HEK293 (cell line): ENCODE measurements at regions not wholly inside any gene's neighbourhood (a gene's known extent, or its start where the extent isn't known, plus 50 kb on each side); places are given as distances from the start of the nearest gene placed in this dataset.

Experiments
- CTCF ChIA-PET: fragments of 350-600 bp; formaldehyde crosslinking; extraction: SDS; loops from one replicate; lab custom pipeline; 2021; ENCODE audit warnings: antibody characterized with exemption; lab: Yijun Ruan, JAX
- POLR2A ChIA-PET: fragments of 300-600 bp; formaldehyde crosslinking; extraction: SDS; loops from one replicate; lab custom pipeline; 2020; ENCODE audit warnings: antibody characterized with exemption, inconsistent platforms; lab: Yijun Ruan, JAX
- H3K27ac ChIP-seq: fragments of 200-500 bp; sonication (Bioruptor generic); 2 replicates; pipeline ENCODE4 v1.5.1; 2014; ENCODE audit warnings: low read depth, low read length, control low read depth, inconsistent platforms; ENCODE audit errors: extremely low read depth
- H3K36me3 ChIP-seq, 2 experiments: fragments of 200-500 bp in 1 of 2; sonication (Bioruptor generic) in 1 of 2; 1 replicate in 1 of 2; 2 replicates in 1 of 2; pipeline ENCODE4 v1.5.1; 2014 to 2017; ENCODE audit warnings: inconsistent platforms in 2 of 2, low read length in 2 of 2; ENCODE audit not compliant: control insufficient read depth in 2 of 2, insufficient read depth in 1 of 2
- H3K4me1 ChIP-seq: fragments of 200-500 bp; sonication (Bioruptor generic); 2 replicates; pipeline ENCODE4 v1.5.1; 2014; ENCODE audit warnings: mild to moderate bottlenecking, low read length, inconsistent platforms; ENCODE audit not compliant: control insufficient read depth, insufficient read depth
- H3K4me3 ChIP-seq: 2 replicates; pipeline ENCODE4 v1.5.1; 2011; ENCODE audit warnings: low read depth, mild to moderate bottlenecking, control low read depth, low read length, moderate library complexity
- H3K9me3 ChIP-seq: fragments of 200-500 bp; sonication (Bioruptor generic); 2 replicates; pipeline ENCODE4 v1.5.1; 2014; ENCODE audit warnings: low read depth, low read length, inconsistent platforms; ENCODE audit not compliant: control insufficient read depth, insufficient read depth
- EGR2 ChIP-seq: fragments of 450-650 bp; formaldehyde crosslinking; IDR thresholded peaks from 2 replicates; pipeline ENCODE4 v1.5.1; 2016; ENCODE audit warnings: low read depth, missing biosample characterization, missing genetic modification characterization
- HOXA7 ChIP-seq: sonication (generic); formaldehyde crosslinking; IDR thresholded peaks from 2 replicates; pipeline ENCODE4 v1.8.1; 2022; ENCODE audit warnings: missing genetic modification reagents, borderline replicate concordance
- HOXD13 ChIP-seq: sonication (generic); formaldehyde crosslinking; IDR thresholded peaks from 2 replicates; pipeline ENCODE4 v1.8.0; 2022; ENCODE audit warnings: missing genetic modification reagents, borderline replicate concordance
- IKZF3 ChIP-seq: fragments of 450-650 bp; IDR thresholded peaks from 2 replicates; pipeline ENCODE4 v1.5.0; 2018; ENCODE audit warnings: missing biosample characterization, mild to moderate bottlenecking, missing genetic modification characterization, moderate library complexity
- KLF9 ChIP-seq: fragments of 450-650 bp; formaldehyde crosslinking; IDR thresholded peaks from 2 replicates; pipeline ENCODE4 v1.5.1; 2016; ENCODE audit warnings: missing biosample characterization, missing genetic modification characterization, low read depth
- MYNN ChIP-seq: fragments of 450-650 bp; formaldehyde crosslinking; IDR thresholded peaks from 2 replicates; pipeline ENCODE4 v1.5.1; 2016; ENCODE audit warnings: missing biosample characterization, missing genetic modification characterization, borderline replicate concordance
- TRIM28 ChIP-seq: IDR thresholded peaks from 2 replicates; pipeline ENCODE4 v1.6.1; 2011; ENCODE audit warnings: low read length, control low read depth, borderline replicate concordance
- ZBTB1 ChIP-seq: fragments of 450-650 bp; formaldehyde crosslinking; IDR thresholded peaks from 2 replicates; pipeline ENCODE4 v1.5.1; 2016; ENCODE audit warnings: missing biosample characterization, missing genetic modification characterization
- ZBTB21 ChIP-seq: fragments of 450-650 bp; formaldehyde crosslinking; IDR thresholded peaks from 2 replicates; pipeline ENCODE4 v1.5.1; 2017; ENCODE audit warnings: missing biosample characterization, missing genetic modification characterization
- ZBTB7A ChIP-seq: fragments of 450-650 bp; formaldehyde crosslinking; IDR thresholded peaks from 2 replicates; pipeline ENCODE4 v1.5.1; 2016; ENCODE audit warnings: low read depth, missing biosample characterization, missing genetic modification characterization
- ZNF19 ChIP-seq: fragments of 450-650 bp; formaldehyde crosslinking; IDR thresholded peaks from 2 replicates; pipeline ENCODE4; 2016; ENCODE audit warnings: missing biosample characterization, missing genetic modification characterization, low read depth
- ZNF26 ChIP-seq: fragments of 450-650 bp; formaldehyde crosslinking; IDR thresholded peaks from 2 replicates; pipeline ENCODE4 v1.5.1; 2016; ENCODE audit warnings: missing biosample characterization, missing genetic modification characterization
- ZNF324 ChIP-seq: fragments of 450-650 bp; formaldehyde crosslinking; IDR thresholded peaks from 2 replicates; pipeline ENCODE4 v1.5.1; 2016; ENCODE audit warnings: missing biosample characterization, missing genetic modification characterization
- ZNF366 ChIP-seq: fragments of 450-650 bp; formaldehyde crosslinking; conservative IDR thresholded peaks from 2 replicates; pipeline ENCODE4 v1.5.1; 2016; ENCODE audit warnings: missing biosample characterization, missing genetic modification characterization
- ZNF391 ChIP-seq: fragments of 450-650 bp; formaldehyde crosslinking; IDR thresholded peaks from 2 replicates; pipeline ENCODE4 v1.5.1; 2016; ENCODE audit warnings: low read depth, missing biosample characterization, missing genetic modification characterization, borderline replicate concordance
- ZNF529 ChIP-seq: fragments of 450-650 bp; formaldehyde crosslinking; IDR thresholded peaks from 2 replicates; pipeline ENCODE4 v1.5.1; 2017; ENCODE audit warnings: missing genetic modification characterization, missing biosample characterization; ENCODE audit not compliant: insufficient replicate concordance
- ZNF530 ChIP-seq: fragments of 450-650 bp; formaldehyde crosslinking; IDR thresholded peaks from 2 replicates; pipeline ENCODE4 v1.5.1; 2016; ENCODE audit warnings: low read depth, missing biosample characterization, missing genetic modification characterization
- ZNF558 ChIP-seq: fragments of 450-650 bp; formaldehyde crosslinking; IDR thresholded peaks from 2 replicates; pipeline ENCODE4 v1.5.1; 2016; ENCODE audit warnings: missing biosample characterization, missing genetic modification characterization
- ZNF560 ChIP-seq: fragments of 450-650 bp; formaldehyde crosslinking; IDR thresholded peaks from 2 replicates; pipeline ENCODE4 v1.5.1; 2017; ENCODE audit warnings: missing biosample characterization, missing genetic modification characterization, borderline replicate concordance
- ZNF621 ChIP-seq: fragments of 450-650 bp; formaldehyde crosslinking; IDR thresholded peaks from 2 replicates; pipeline ENCODE4 v1.5.1; 2017; ENCODE audit warnings: missing biosample characterization, missing genetic modification characterization
- ZNF624 ChIP-seq: fragments of 450-650 bp; formaldehyde crosslinking; IDR thresholded peaks from 2 replicates; pipeline ENCODE4 v1.5.1; 2017; ENCODE audit warnings: missing biosample characterization, missing genetic modification characterization
- ZNF654 ChIP-seq: fragments of 450-650 bp; formaldehyde crosslinking; IDR thresholded peaks from 2 replicates; pipeline ENCODE4 v1.5.1; 2016; ENCODE audit warnings: low read depth, missing biosample characterization, missing genetic modification characterization
- ZNF670 ChIP-seq: fragments of 450-650 bp; formaldehyde crosslinking; IDR thresholded peaks from 2 replicates; pipeline ENCODE4 v1.5.1; 2016; ENCODE audit warnings: missing biosample characterization, missing genetic modification characterization, low read depth
- ZSCAN5A ChIP-seq: fragments of 450-650 bp; formaldehyde crosslinking; IDR thresholded peaks from 2 replicates; pipeline ENCODE4 v1.5.1; 2016; ENCODE audit warnings: missing biosample characterization, missing genetic modification characterization
- TF ChIP-seq, protein P1 (sequence below): fragments of 450-650 bp; formaldehyde crosslinking; IDR thresholded peaks from 2 replicates; pipeline ENCODE4 v1.5.1; 2016; ENCODE audit warnings: missing biosample characterization, missing genetic modification characterization
- TF ChIP-seq, protein P2 (sequence below): sonication (generic); formaldehyde crosslinking; IDR thresholded peaks from 2 replicates; pipeline ENCODE4 v1.8.1; 2022; ENCODE audit warnings: mild to moderate bottlenecking, moderate library complexity, missing genetic modification reagents
- TF ChIP-seq, protein P3 (sequence below): fragments of 450-650 bp; formaldehyde crosslinking; IDR thresholded peaks from 2 replicates; pipeline ENCODE4 v1.5.1; 2016; ENCODE audit warnings: missing biosample characterization, missing genetic modification characterization

DNA sequence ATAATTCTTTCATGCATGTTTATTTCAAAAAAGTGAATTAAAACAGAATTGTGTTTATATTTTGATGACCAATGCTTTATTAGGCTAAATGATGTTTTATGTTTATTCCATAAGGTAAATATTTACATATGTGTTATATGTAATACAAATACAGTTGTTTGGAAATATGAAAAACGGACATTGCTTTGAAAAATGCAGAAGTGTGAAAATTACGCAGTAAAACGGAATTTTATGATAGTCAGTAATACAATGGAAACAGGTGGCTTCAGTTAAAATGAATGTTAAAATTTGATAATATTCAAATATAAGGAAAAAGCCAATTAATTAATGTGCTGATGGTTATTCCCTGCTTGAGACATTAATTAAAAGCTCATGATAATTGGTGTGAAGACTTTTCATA, 1633.8 kb downstream of the MAT2B start (continued):
- TF ChIP-seq, protein P1, sequence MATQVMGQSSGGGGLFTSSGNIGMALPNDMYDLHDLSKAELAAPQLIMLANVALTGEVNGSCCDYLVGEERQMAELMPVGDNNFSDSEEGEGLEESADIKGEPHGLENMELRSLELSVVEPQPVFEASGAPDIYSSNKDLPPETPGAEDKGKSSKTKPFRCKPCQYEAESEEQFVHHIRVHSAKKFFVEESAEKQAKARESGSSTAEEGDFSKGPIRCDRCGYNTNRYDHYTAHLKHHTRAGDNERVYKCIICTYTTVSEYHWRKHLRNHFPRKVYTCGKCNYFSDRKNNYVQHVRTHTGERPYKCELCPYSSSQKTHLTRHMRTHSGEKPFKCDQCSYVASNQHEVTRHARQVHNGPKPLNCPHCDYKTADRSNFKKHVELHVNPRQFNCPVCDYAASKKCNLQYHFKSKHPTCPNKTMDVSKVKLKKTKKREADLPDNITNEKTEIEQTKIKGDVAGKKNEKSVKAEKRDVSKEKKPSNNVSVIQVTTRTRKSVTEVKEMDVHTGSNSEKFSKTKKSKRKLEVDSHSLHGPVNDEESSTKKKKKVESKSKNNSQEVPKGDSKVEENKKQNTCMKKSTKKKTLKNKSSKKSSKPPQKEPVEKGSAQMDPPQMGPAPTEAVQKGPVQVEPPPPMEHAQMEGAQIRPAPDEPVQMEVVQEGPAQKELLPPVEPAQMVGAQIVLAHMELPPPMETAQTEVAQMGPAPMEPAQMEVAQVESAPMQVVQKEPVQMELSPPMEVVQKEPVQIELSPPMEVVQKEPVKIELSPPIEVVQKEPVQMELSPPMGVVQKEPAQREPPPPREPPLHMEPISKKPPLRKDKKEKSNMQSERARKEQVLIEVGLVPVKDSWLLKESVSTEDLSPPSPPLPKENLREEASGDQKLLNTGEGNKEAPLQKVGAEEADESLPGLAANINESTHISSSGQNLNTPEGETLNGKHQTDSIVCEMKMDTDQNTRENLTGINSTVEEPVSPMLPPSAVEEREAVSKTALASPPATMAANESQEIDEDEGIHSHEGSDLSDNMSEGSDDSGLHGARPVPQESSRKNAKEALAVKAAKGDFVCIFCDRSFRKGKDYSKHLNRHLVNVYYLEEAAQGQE (tag by site-specific recombination) = no peak
- TF ChIP-seq ZBTB21 (tag by site-specific recombination) (no peak), ZNF560 (tag by site-specific recombination) (no peak), ZNF654 (no peak), ZNF19 (tag by site-specific recombination) (no peak), MYNN (tag by site-specific recombination) (no peak), ZNF558 (tag by site-specific recombination) (no peak), ZNF366 (no peak), ZNF624 (tag by site-specific recombination) (no peak)

GRCh38 chr5:165139721-165140120, 1634.3 kb downstream of the MAT2B start:
- H3K4me1 ChIP-seq = no peaks in the 10 kb centered on the region
- TF ChIP-seq HOXA7 (CRISPR knock-in tag) (no peak), TRIM28 (no peak), KLF9 (tag by site-specific recombination) (no peak)
- TF ChIP-seq, all 188 proteins: peak for 0
- Histone ChIP-seq H3K36me3 (no peaks in the 10 kb centered on the region), H3K27ac (no peak overlapping the region), H3K4me3 (no peak overlapping the region), H3K9me3 (no peaks in the 10 kb centered on the region)
- POLR2A ChIA-PET = no interaction called here
- CTCF ChIA-PET = no interaction called here

GRCh38 chr5:165143741-165144140, 1638.3 kb downstream of the MAT2B start:
- POLR2A ChIA-PET = no interaction called here
- TF ChIP-seq ZBTB7A (tag by site-specific recombination) (no peak), IKZF3 (tag by site-specific recombination) (no peak), EGR2 (no peak), HOXD13 (CRISPR knock-in tag) (no peak), ZNF324 (no peak), ZNF26 (tag by site-specific recombination) (no peak), ZNF621 (tag by site-specific recombination) (no peak), ZBTB1 (no peak), ZNF530 (tag by site-specific recombination) (no peak), ZNF529 (tag by site-specific recombination) (no peak), ZNF391 (tag by site-specific recombination) (no peak), ZSCAN5A (no peak), ZNF670 (tag by site-specific recombination) (no peak)
- TF ChIP-seq, protein P2, sequence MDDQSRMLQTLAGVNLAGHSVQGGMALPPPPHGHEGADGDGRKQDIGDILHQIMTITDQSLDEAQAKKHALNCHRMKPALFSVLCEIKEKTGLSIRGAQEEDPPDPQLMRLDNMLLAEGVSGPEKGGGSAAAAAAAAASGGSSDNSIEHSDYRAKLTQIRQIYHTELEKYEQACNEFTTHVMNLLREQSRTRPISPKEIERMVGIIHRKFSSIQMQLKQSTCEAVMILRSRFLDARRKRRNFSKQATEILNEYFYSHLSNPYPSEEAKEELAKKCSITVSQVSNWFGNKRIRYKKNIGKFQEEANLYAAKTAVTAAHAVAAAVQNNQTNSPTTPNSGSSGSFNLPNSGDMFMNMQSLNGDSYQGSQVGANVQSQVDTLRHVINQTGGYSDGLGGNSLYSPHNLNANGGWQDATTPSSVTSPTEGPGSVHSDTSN (CRISPR knock-in tag) = no peak
- TF ChIP-seq, protein P3, sequence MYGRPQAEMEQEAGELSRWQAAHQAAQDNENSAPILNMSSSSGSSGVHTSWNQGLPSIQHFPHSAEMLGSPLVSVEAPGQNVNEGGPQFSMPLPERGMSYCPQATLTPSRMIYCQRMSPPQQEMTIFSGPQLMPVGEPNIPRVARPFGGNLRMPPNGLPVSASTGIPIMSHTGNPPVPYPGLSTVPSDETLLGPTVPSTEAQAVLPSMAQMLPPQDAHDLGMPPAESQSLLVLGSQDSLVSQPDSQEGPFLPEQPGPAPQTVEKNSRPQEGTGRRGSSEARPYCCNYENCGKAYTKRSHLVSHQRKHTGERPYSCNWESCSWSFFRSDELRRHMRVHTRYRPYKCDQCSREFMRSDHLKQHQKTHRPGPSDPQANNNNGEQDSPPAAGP (tag by site-specific recombination) = no peak

More at GRCh38 chr5:165143741-165144140, 1638.3 kb downstream of the MAT2B start:
- Histone ChIP-seq H3K4me3 (no peak overlapping the region), H3K27ac (no peak overlapping the region), H3K36me3 (no peaks in the 10 kb centered on the region), H3K4me1 (no peaks in the 10 kb centered on the region), H3K9me3 (no peaks in the 10 kb centered on the region)
- CTCF ChIA-PET = no interaction called here
